Prostate gland (tissue), 2 donors: ENCODE measurements at regions not wholly inside any gene's neighbourhood (a gene's known extent, or its start where the extent isn't known, plus 50 kb on each side); places are given as distances from the start of the nearest gene placed in this dataset.

ENCODE experiments used
- DNase-seq: peaks from one replicate; pipeline ENCODE4 v3.0.0-alpha.2; 2019; ENCODE audit warnings: low spot score
- H3K27ac ChIP-seq, 2 donors: fragments of 200-600 bp; sonication (generic); 2 replicates each; pipeline ENCODE4 v1.5.1; 2017 to 2019
- H3K27me3 ChIP-seq: fragments of 200-600 bp; sonication (generic); replicated peaks from 2 replicates; pipeline ENCODE4 v1.5.1; 2019; ENCODE audit not compliant: insufficient read depth
- H3K36me3 ChIP-seq, 2 donors: fragments of 200-600 bp; sonication (generic); 1 replicate in 1 of 2; 2 replicates in 1 of 2; pipeline versions ENCODE4 v1.5.1 to v1.8.1; 2017 to 2019
- H3K4me1 ChIP-seq: fragments of 200-600 bp; sonication (generic); replicated peaks from 2 replicates; pipeline ENCODE4 v1.5.1; 2019
- H3K4me3 ChIP-seq, 2 donors: fragments of 200-600 bp; sonication (generic); 2 replicates each; pipeline ENCODE4 v1.5.1; 2017 to 2019
- H3K9me3 ChIP-seq: fragments of 200-600 bp; sonication (generic); 2 replicates; pipeline ENCODE4 v1.5.1; 2017
- POLR2A ChIP-seq: fragments of 450-650 bp; IDR thresholded peaks from one replicate; pipeline ENCODE4 v1.6.1; 2016; ENCODE audit warnings: antibody characterized with exemption, mild to moderate bottlenecking
- POLR2AphosphoS5 ChIP-seq: sonication (generic); formaldehyde crosslinking; IDR thresholded peaks from one replicate; pipeline ENCODE4 v1.6.1; 2017; ENCODE audit warnings: antibody characterized with exemption
- WGBS: methylation state at CpG from one replicate; pipeline ENCODE4 v1.1.5; 2018; 5-methylcytosine and 5-hydroxymethylcytosine counted together
- intact Hi-C: fragments of 100-400 bp; cut with DNase I; formaldehyde crosslinking; loops from one replicate; pipeline ENCODE4 v1.14.2; 2022
- TF ChIP-seq, protein P1 (sequence below), 4 experiments: fragments of 200-600 bp in 2 of 4; fragments of 450-650 bp in 2 of 4; sonication (generic) in 2 of 4; IDR thresholded peaks; 1 replicate in 3 of 4; 2 replicates in 1 of 4; pipeline ENCODE4 v1.5.1; 2016 to 2019; ENCODE audit warnings: antibody characterized with exemption in 4 of 4, mild to moderate bottlenecking in 2 of 4, moderate library complexity in 2 of 4

DNA sequence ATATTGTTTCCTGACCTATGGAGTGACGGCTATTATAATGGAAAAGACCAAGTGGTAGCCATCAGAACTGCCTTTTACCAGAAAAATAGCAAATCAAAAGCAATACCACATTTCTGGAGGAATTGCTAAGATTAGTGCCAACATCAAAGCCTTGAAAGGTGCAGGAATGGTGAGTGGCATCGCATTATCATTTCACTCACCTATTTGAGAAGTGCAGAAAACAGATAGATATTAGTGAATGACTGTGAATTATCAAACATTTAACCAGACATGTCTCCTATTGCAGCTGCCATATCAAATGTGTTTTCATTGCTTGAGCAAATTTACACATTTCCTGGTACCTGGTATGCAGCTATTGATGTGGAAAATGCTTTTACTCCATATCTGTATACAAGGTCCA, 1638.1 kb upstream of the PABPC4L start:
- Histone ChIP-seq H3K36me3 (no peaks in the 10 kb centered on the region), H3K9me3 (no peaks in the 10 kb centered on the region), H3K27ac (no peak overlapping the region), H3K27me3 (no peaks in the 10 kb centered on the region), H3K4me1 (no peaks in the 10 kb centered on the region), H3K4me3 (no peak overlapping the region)
- 86% methylated on average over 2 of the region's 2 CpGs for WGBS
- intact Hi-C loops, result no loop called here
- no peak for TF ChIP-seq POLR2AphosphoS5
- no peak for TF ChIP-seq POLR2A
- TF ChIP-seq, protein P1, sequence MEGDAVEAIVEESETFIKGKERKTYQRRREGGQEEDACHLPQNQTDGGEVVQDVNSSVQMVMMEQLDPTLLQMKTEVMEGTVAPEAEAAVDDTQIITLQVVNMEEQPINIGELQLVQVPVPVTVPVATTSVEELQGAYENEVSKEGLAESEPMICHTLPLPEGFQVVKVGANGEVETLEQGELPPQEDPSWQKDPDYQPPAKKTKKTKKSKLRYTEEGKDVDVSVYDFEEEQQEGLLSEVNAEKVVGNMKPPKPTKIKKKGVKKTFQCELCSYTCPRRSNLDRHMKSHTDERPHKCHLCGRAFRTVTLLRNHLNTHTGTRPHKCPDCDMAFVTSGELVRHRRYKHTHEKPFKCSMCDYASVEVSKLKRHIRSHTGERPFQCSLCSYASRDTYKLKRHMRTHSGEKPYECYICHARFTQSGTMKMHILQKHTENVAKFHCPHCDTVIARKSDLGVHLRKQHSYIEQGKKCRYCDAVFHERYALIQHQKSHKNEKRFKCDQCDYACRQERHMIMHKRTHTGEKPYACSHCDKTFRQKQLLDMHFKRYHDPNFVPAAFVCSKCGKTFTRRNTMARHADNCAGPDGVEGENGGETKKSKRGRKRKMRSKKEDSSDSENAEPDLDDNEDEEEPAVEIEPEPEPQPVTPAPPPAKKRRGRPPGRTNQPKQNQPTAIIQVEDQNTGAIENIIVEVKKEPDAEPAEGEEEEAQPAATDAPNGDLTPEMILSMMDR (IDR thresholded peaks at IDR 0.05), result no peak
- DNase-seq, result no peak

DNA sequence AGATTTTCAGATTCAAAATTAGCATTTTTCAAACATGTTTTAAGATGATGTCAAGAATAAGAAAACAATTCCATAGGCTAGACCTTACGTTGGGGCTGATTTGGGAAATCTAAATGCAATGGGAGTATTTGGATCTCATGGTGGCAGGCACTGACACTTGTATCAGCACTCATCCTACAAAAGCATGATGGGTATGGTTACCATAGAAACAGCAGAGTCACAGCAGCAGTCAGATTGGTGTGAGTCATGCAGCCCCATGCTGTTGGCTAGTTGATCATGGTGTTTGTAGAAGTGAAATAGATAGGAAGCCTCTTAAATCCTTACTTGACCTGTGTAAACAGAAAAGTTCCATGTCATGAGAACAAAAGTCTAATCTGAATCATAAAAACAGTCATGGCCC, 1637.3 kb upstream of the PABPC4L start:
- WGBS, result 95% methylated on average over 1 of the region's 1 CpG
- Histone ChIP-seq H3K36me3 (no peaks in the 10 kb centered on the region), H3K27me3 (no peaks in the 10 kb centered on the region), H3K27ac (no peak overlapping the region), H3K4me1 (no peaks in the 10 kb centered on the region), H3K4me3 (no peak overlapping the region), H3K9me3 (no peaks in the 10 kb centered on the region)
- no peak for DNase-seq
- intact Hi-C loops, result no loop called here
- TF ChIP-seq, protein P1 (IDR thresholded peaks at IDR 0.05), result no peak
- TF ChIP-seq POLR2A (no peak), POLR2AphosphoS5 (no peak)

DNA sequence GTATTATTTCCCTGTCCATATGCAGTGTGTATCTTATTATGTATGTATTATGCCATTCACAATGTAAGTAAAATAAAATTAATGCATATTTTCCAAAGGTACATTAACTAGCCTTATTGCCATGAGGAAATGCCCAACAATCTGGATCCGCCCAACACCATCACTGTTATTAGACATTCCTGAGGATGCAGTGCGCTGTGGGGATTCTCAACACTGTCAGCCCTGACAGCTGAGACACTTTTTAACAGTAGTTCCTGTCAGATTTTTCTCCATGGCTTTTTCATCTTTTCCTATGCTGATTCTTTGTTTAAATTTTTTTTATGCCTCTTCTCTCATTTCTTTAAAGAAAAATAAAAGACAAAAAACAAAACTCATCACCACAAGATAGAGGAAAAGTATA, 1632.9 kb upstream of the PABPC4L start:
- H3K36me3 ChIP-seq, result no peaks in the 10 kb centered on the region
- 87% methylated on average over 2 of the region's 2 CpGs for WGBS
- intact Hi-C loops, result no loop called here

DNA sequence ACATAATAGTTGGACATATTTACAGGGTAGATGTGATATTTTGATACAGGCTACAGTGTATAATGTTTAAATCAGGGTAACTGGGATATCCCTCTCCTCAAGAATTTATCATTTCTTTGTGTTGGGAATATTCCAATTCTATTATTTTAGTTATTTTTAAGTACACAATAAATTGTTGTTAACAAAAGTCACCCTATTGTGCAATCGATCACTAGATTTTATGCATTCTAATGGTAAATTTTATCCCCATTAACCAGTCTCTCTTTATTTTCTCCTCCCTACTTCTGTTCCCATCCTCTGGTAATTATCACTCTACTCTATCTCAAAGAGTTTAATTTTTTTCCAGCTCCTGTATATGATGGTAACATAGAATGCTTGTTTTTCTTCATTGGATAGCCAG, 1631.9 kb upstream of the PABPC4L start:
- intact Hi-C loops, result no loop called here
- no peak overlapping the region for H3K4me3 ChIP-seq
- WGBS, result 84% methylated on average over 1 of the region's 1 CpG
- H3K4me1 ChIP-seq, result no peaks in the 10 kb centered on the region
- H3K27me3 ChIP-seq, result no peaks in the 10 kb centered on the region
- DNase-seq, result no peak
- TF ChIP-seq, protein P1 (IDR thresholded peaks at IDR 0.05), result no peak
- no peaks in the 10 kb centered on the region for H3K9me3 ChIP-seq
- no peaks in the 10 kb centered on the region for H3K36me3 ChIP-seq
- H3K27ac ChIP-seq, result no peak overlapping the region

More for the DNA sequence above, 1632.9 kb upstream of the PABPC4L start:
- H3K9me3 ChIP-seq, result no peaks in the 10 kb centered on the region
- TF ChIP-seq POLR2A (no peak), POLR2AphosphoS5 (no peak)
- TF ChIP-seq, protein P1 (IDR thresholded peaks at IDR 0.05), result no peak
- H3K4me3 ChIP-seq, result no peak overlapping the region
- DNase-seq, result no peak
- no peaks in the 10 kb centered on the region for H3K27me3 ChIP-seq
- no peaks in the 10 kb centered on the region for H3K4me1 ChIP-seq
- no peak overlapping the region for H3K27ac ChIP-seq

DNA sequence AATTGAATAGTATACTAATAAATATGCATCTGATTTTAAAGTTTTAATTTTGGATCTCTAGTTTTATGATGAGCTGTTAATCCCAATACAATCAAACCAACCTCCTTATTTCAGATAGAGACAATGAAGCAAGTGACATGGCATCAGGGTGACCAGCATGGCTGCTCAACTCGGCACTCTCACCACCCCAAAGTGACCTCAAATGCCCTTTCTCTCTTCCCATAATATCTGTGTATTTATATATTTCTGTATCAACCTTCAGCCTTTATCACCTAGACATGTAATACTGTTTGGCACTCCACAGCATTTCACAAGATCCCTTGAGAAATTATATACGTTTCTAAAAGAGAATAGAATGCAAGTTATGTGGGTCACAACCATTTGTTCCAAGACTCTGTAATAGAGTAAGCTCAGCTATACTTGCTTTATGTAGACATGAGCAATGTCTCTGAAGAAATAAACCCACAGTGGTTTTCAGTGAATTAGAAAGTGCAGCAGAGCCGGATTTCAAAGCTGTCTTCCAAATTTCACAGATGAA, 1623.2 kb upstream of the PABPC4L start:
- DNase-seq, result no peak
- TF ChIP-seq POLR2AphosphoS5 (no peak), POLR2A (no peak)
- TF ChIP-seq, protein P1 (IDR thresholded peaks at IDR 0.05), result no peak
- Histone ChIP-seq H3K4me3 (no peak overlapping the region), H3K4me1 (no peaks in the 10 kb centered on the region), H3K9me3 (no peaks in the 10 kb centered on the region), H3K36me3 (no peaks in the 10 kb centered on the region), H3K27ac (no peak overlapping the region), H3K27me3 (no peaks in the 10 kb centered on the region)
- intact Hi-C loops, result no loop called here
- 57% methylated on average over 3 of the region's 3 CpGs for WGBS
